ENCODE measurements at regions not wholly inside any gene's neighbourhood (a gene's known extent, or its start where the extent isn't known, plus 50 kb on each side); places are given as distances from the start of the nearest gene placed in this dataset.

GRCh38 chr16:48444574-48444973 is 59.4 kb upstream of the SIAH1 start:
- no peak for TF ChIP-seq EZH2phosphoT487 (IDR thresholded peaks at IDR 0.05; ENCODE audit: borderline replicate concordance)
- no peak for TF ChIP-seq CTCF (conservative IDR thresholded peaks at IDR 0.05; ENCODE audit: low read length)

All from Loucy (cell line).